ENCODE measurements at regions not wholly inside any gene's neighbourhood (a gene's known extent, or its start where the extent isn't known, plus 50 kb on each side); places are given as distances from the start of the nearest gene placed in this dataset.

- Histone ChIP-seq H3K27me3 (no peaks in the 10 kb centered on the region), H3K4me1 (no peaks in the 10 kb centered on the region), H3K9me3 (no peaks in the 10 kb centered on the region), H3K36me3 (no peaks in the 10 kb centered on the region), H3K4me3 (ENCODE audit: low read depth, low read length) (no peak overlapping the region)
- no peak for DNase-seq
- no peak for TF ChIP-seq CTCF (IDR thresholded peaks at IDR 0.05; ENCODE audit: low read depth, low read length)
These were observed 214.2 kb downstream of the CDH26 start for GRCh38 chr20:60172346-60172984.

GRCh38 chr20:60177080-60177479 lies 218.9 kb downstream of the CDH26 start:
- Histone ChIP-seq H3K27me3 (no peaks in the 10 kb centered on the region), H3K36me3 (no peaks in the 10 kb centered on the region), H3K4me3 (ENCODE audit: low read depth, low read length) (no peak overlapping the region), H3K4me1 (no peaks in the 10 kb centered on the region), H3K9me3 (no peaks in the 10 kb centered on the region)
- TF ChIP-seq CTCF (IDR thresholded peaks at IDR 0.05; ENCODE audit: low read depth, low read length), result no peak
- DNase-seq, result no peak

- Histone ChIP-seq H3K4me3 (ENCODE audit: low read depth, low read length) (no peak overlapping the region), H3K4me1 (no peaks in the 10 kb centered on the region), H3K36me3 (no peaks in the 10 kb centered on the region), H3K27me3 (no peaks in the 10 kb centered on the region), H3K9me3 (no peaks in the 10 kb centered on the region)
- DNase-seq, result no peak
- TF ChIP-seq CTCF (IDR thresholded peaks at IDR 0.05; ENCODE audit: low read depth, low read length), result no peak
These were observed 222.8 kb downstream of the CDH26 start for GRCh38 chr20:60180986-60181385.

- Histone ChIP-seq H3K36me3 (no peaks in the 10 kb centered on the region), H3K27me3 (no peaks in the 10 kb centered on the region), H3K4me1 (no peaks in the 10 kb centered on the region), H3K9me3 (no peaks in the 10 kb centered on the region), H3K4me3 (ENCODE audit: low read depth, low read length) (no peak overlapping the region)
- no peak for DNase-seq
- TF ChIP-seq CTCF (IDR thresholded peaks at IDR 0.05; ENCODE audit: low read depth, low read length), result no peak
These were observed 228.2 kb downstream of the CDH26 start for GRCh38 chr20:60186412-60186811.

GRCh38 chr20:60187683-60188082 lies 229.5 kb downstream of the CDH26 start:
- Histone ChIP-seq H3K4me1 (no peaks in the 10 kb centered on the region), H3K4me3 (ENCODE audit: low read depth, low read length) (no peak overlapping the region), H3K36me3 (no peaks in the 10 kb centered on the region), H3K9me3 (no peaks in the 10 kb centered on the region), H3K27me3 (no peaks in the 10 kb centered on the region)
- TF ChIP-seq CTCF (IDR thresholded peaks at IDR 0.05; ENCODE audit: low read depth, low read length), result no peak
- no peak for DNase-seq

- Histone ChIP-seq H3K4me3 (ENCODE audit: low read depth, low read length) (no peak overlapping the region), H3K4me1 (no peaks in the 10 kb centered on the region), H3K36me3 (no peaks in the 10 kb centered on the region), H3K27me3 (no peaks in the 10 kb centered on the region), H3K9me3 (no peaks in the 10 kb centered on the region)
- no peak for DNase-seq
- no peak for TF ChIP-seq CTCF (IDR thresholded peaks at IDR 0.05; ENCODE audit: low read depth, low read length)
These were observed 232.8 kb downstream of the CDH26 start for GRCh38 chr20:60191014-60191413.
